ENCODE measurements at regions not wholly inside any gene's neighbourhood (a gene's known extent, or its start where the extent isn't known, plus 50 kb on each side); places are given as distances from the start of the nearest gene placed in this dataset.

GRCh38 chr14:85853996-85854526 lies 324.1 kb downstream of the FLRT2 start:
- TF ChIP-seq CTCF (IDR thresholded peaks at IDR 0.05; ENCODE audit: borderline replicate concordance, extremely low read depth, low read length, poor library complexity, severe bottlenecking), result no peak
- TF ChIP-seq EZH2 (IDR thresholded peaks at IDR 0.05; ENCODE audit: borderline replicate concordance, low read depth, low read length, severe bottlenecking), result no peak
